ENCODE measurements at regions not wholly inside any gene's neighbourhood (a gene's known extent, or its start where the extent isn't known, plus 50 kb on each side); places are given as distances from the start of the nearest gene placed in this dataset.
"Not testable (repeated sequence)": the region's sequence is repeated elsewhere in the genome, so short reads cannot be mapped to it uniquely, and the experiment has no call there.

GRCh38 chr2:83340424-83340823 lies 1118.7 kb downstream of the SUCLG1 start:
- Histone ChIP-seq H3K27ac (no peak overlapping the region), H3K4me3 (no peak overlapping the region), H3K27me3 (no peaks in the 10 kb centered on the region), H3K36me3 (no peaks in the 10 kb centered on the region), H3K9me3 (peaks cover 0 to 6% (median 0%) of the 10 kb centered on the region in 12 donors), H3K4me1 (no peaks in the 10 kb centered on the region)
- no peak for DNase-seq
- intact Hi-C loops (cut with DNase I): no loop called here
- no peak for ATAC-seq
- TF ChIP-seq CTCF (IDR thresholded peaks at IDR 0.05) (no peak), POLR2A (IDR thresholded peaks at IDR 0.05) (no peak)
- WGBS, 4 donors: 89 to 95% (median 91%) methylated on average over 3 of the region's 3 CpGs

- H3K27me3 ChIP-seq; DNase-seq; H3K4me3 ChIP-seq; intact Hi-C loops (cut with DNase I); H3K27ac ChIP-seq; ATAC-seq; H3K4me1 ChIP-seq; H3K36me3 ChIP-seq; H3K9me3 ChIP-seq: not testable (repeated sequence)
- WGBS, 4 donors: 89 to 94% (median 92%) methylated on average over 5 of the region's 5 CpGs
These were observed 1119.1 kb downstream of the SUCLG1 start for GRCh38 chr2:83339942-83340341.

- H3K27ac ChIP-seq: no peak overlapping the region
- DNase-seq (no peak), ATAC-seq (no peak)
- TF ChIP-seq POLR2A (IDR thresholded peaks at IDR 0.05): no peak
- no peak for TF ChIP-seq CTCF (IDR thresholded peaks at IDR 0.05)
- H3K9me3 ChIP-seq: no peaks in the 10 kb centered on the region
- intact Hi-C loops (cut with DNase I): no loop called here
- WGBS, 4 donors: 95 to 100% (median 98%) methylated on average over 3 of the region's 3 CpGs
- H3K4me3 ChIP-seq: no peak overlapping the region
- H3K27me3 ChIP-seq: no peaks in the 10 kb centered on the region
- H3K36me3 ChIP-seq: no peaks in the 10 kb centered on the region
- no peaks in the 10 kb centered on the region for H3K4me1 ChIP-seq
These were observed 1127.3 kb downstream of the SUCLG1 start for GRCh38 chr2:83331810-83332209.

- no peaks in the 10 kb centered on the region for H3K9me3 ChIP-seq
- 49 to 70% (median 55%) methylated on average over 1 of the region's 1 CpG for WGBS, 4 donors
- intact Hi-C loops (cut with DNase I): no loop called here
These were observed 1136.0 kb downstream of the SUCLG1 start for GRCh38 chr2:83323038-83323437.

More at GRCh38 chr2:83323038-83323437, 1136.0 kb downstream of the SUCLG1 start:
- TF ChIP-seq CTCF (IDR thresholded peaks at IDR 0.05): no peak
- TF ChIP-seq POLR2A (IDR thresholded peaks at IDR 0.05): no peak
- no peak for ATAC-seq
- Histone ChIP-seq H3K36me3 (no peaks in the 10 kb centered on the region), H3K4me3 (no peak overlapping the region), H3K27me3 (no peaks in the 10 kb centered on the region), H3K4me1 (no peaks in the 10 kb centered on the region), H3K27ac (no peak overlapping the region)
- no peak for DNase-seq

Data from heart left ventricle (tissue), 16 donors.